Mesendoderm (in vitro differentiated cells): ENCODE measurements at regions not wholly inside any gene's neighbourhood (a gene's known extent, or its start where the extent isn't known, plus 50 kb on each side); places are given as distances from the start of the nearest gene placed in this dataset.

ENCODE experiments used
- DNase-seq: peaks from one replicate; pipeline ENCODE4 v3.0.0; 2013
- H2AK5ac ChIP-seq: 2 replicates; pipeline ENCODE4 v1.6.1; 2013; ENCODE audit warnings: low read length, inconsistent platforms
- H2BK120ac ChIP-seq: 2 replicates; pipeline ENCODE4 v1.6.1; 2013; ENCODE audit warnings: low read depth, mild to moderate bottlenecking, low read length, moderate library complexity, mixed read lengths
- H2BK15ac ChIP-seq: replicated peaks from 2 replicates; pipeline ENCODE4 v1.6.1; 2013; ENCODE audit warnings: low read depth, mild to moderate bottlenecking, moderate library complexity
- H2BK5ac ChIP-seq: 2 replicates; pipeline ENCODE4 v1.6.1; 2013; ENCODE audit warnings: low read length, inconsistent platforms
- H3K18ac ChIP-seq: 2 replicates; pipeline ENCODE4 v1.6.1; 2013; ENCODE audit warnings: mild to moderate bottlenecking, low read length, mixed read lengths
- H3K23ac ChIP-seq: one replicate; pipeline ENCODE4 v1.6.1; 2013; ENCODE audit warnings: low read length
- H3K27ac ChIP-seq: 2 replicates; pipeline ENCODE4 v1.5.1; 2013; ENCODE audit warnings: low read depth, mild to moderate bottlenecking, inconsistent platforms, low read length, moderate library complexity
- H3K27me3 ChIP-seq: 2 replicates; pipeline ENCODE4 v1.6.1; 2013; ENCODE audit warnings: low read length, control low read depth, mild to moderate bottlenecking, inconsistent platforms; ENCODE audit not compliant: insufficient read depth, poor library complexity
- H3K36me3 ChIP-seq: 2 replicates; pipeline ENCODE4 v1.6.1; 2013; ENCODE audit warnings: low read length, inconsistent platforms; ENCODE audit not compliant: control insufficient read depth, insufficient read depth
- H3K4ac ChIP-seq: one replicate; pipeline ENCODE4 v1.6.1; 2013; ENCODE audit warnings: low read depth, mild to moderate bottlenecking, low read length, moderate library complexity
- H3K4me1 ChIP-seq: 2 replicates; pipeline ENCODE4 v1.6.1; 2013; ENCODE audit warnings: low read depth, low read length, inconsistent platforms; ENCODE audit not compliant: control insufficient read depth
- H3K4me2 ChIP-seq: 2 replicates; pipeline ENCODE4 v1.6.1; 2013; ENCODE audit warnings: low read length
- H3K4me3 ChIP-seq: 2 replicates; pipeline ENCODE4 v1.5.1; 2013; ENCODE audit warnings: mild to moderate bottlenecking, low read length
- H3K56ac ChIP-seq: one replicate; pipeline ENCODE4 v1.6.1; 2013; ENCODE audit warnings: low read length
- H3K79me1 ChIP-seq: 2 replicates; pipeline ENCODE4 v1.6.1; 2013; ENCODE audit warnings: low read length, inconsistent platforms
- H3K79me2 ChIP-seq: 2 replicates; pipeline ENCODE4 v1.6.1; 2013; ENCODE audit warnings: mild to moderate bottlenecking, low read length; ENCODE audit not compliant: control insufficient read depth, insufficient read depth
- H3K9ac ChIP-seq: 2 replicates; pipeline ENCODE4 v1.6.1; 2013; ENCODE audit warnings: low read length, inconsistent platforms
- H4K5ac ChIP-seq: one replicate; pipeline ENCODE4 v1.6.1; 2013; ENCODE audit warnings: low read length
- H4K8ac ChIP-seq: one replicate; pipeline ENCODE4 v1.6.1; 2013; ENCODE audit warnings: low read depth, mild to moderate bottlenecking, control low read depth, low read length, moderate library complexity
- WGBS: extraction: QIAGEN DNeasy Blood & Tissue Kit; methylation state at CpG from one replicate; pipeline ENCODE4 v1.1.7; 2013; ENCODE audit warnings: low lambda C conversion rate, missing lambda C conversion rate; ENCODE audit not compliant: insufficient coverage; ENCODE audit errors: extremely low coverage; 5-methylcytosine and 5-hydroxymethylcytosine counted together

GRCh38 chr6:12229332-12229731, 60.8 kb upstream of the EDN1 start:
- WGBS = 100% methylated on average over 1 of the region's 1 CpG
- H3K18ac ChIP-seq = no peak overlapping the region
- no peak overlapping the region for H2BK15ac ChIP-seq
- H3K23ac ChIP-seq = no peak overlapping the region
- H2AK5ac ChIP-seq = no peak overlapping the region
- no peak overlapping the region for H3K4me3 ChIP-seq
- H2BK5ac ChIP-seq = no peak overlapping the region
- no peaks in the 10 kb centered on the region for H3K79me2 ChIP-seq
- H2BK120ac ChIP-seq = no peak overlapping the region
- H3K4me2 ChIP-seq = no peak overlapping the region
- no peak overlapping the region for H4K5ac ChIP-seq
- no peak overlapping the region for H4K8ac ChIP-seq
- H3K56ac ChIP-seq = no peak overlapping the region
- H3K27ac ChIP-seq = no peak overlapping the region
- no peak overlapping the region for H3K9ac ChIP-seq
- H3K27me3 ChIP-seq = no peaks in the 10 kb centered on the region
- H3K36me3 ChIP-seq = no peaks in the 10 kb centered on the region
- H3K4ac ChIP-seq = no peak overlapping the region
- H3K4me1 ChIP-seq = peaks cover 2% of the 10 kb centered on the region
- H3K79me1 ChIP-seq = no peaks in the 10 kb centered on the region
- no peak for DNase-seq

- H3K4me1 ChIP-seq = peaks cover 2% of the 10 kb centered on the region
- H3K23ac ChIP-seq = no peak overlapping the region
- no peak overlapping the region for H3K9ac ChIP-seq
- no peak for DNase-seq
- no peak overlapping the region for H2BK5ac ChIP-seq
- no peaks in the 10 kb centered on the region for H3K27me3 ChIP-seq
- H2BK15ac ChIP-seq = no peak overlapping the region
- no peaks in the 10 kb centered on the region for H3K79me2 ChIP-seq
- no peaks in the 10 kb centered on the region for H3K36me3 ChIP-seq
- H2BK120ac ChIP-seq = no peak overlapping the region
- H3K18ac ChIP-seq = no peak overlapping the region
- no peak overlapping the region for H4K5ac ChIP-seq
- WGBS = no CpG with 5 or more reads among the region's 6 CpGs
- no peak overlapping the region for H3K4me2 ChIP-seq
- no peak overlapping the region for H4K8ac ChIP-seq
- no peak overlapping the region for H3K4me3 ChIP-seq
- no peak overlapping the region for H3K27ac ChIP-seq
- no peaks in the 10 kb centered on the region for H3K79me1 ChIP-seq
- no peak overlapping the region for H2AK5ac ChIP-seq
- H3K4ac ChIP-seq = no peak overlapping the region
- H3K56ac ChIP-seq = no peak overlapping the region
These were observed 59.6 kb upstream of the EDN1 start for GRCh38 chr6:12230523-12230922.

DNA sequence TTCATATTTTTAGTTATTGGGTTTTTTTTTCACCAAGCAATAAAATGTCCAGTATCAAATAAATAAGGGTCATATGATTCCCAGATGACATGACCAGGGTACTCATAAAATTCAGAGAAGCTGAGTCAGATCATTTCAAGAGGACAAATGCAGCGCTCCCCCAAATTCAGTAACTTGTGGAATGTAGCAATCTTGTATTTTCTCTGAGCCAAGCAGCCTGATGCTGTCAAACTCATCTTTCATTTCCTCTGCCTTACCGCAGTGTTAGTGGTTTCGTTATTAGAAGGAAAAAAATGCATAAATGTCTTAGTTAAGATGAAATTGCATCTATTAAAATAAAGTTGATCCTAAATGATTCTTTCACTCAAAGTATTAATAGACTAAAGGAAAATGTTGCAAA, 57.8 kb upstream of the EDN1 start:
- Histone ChIP-seq H3K79me1 (no peaks in the 10 kb centered on the region), H3K4ac (no peak overlapping the region), H2AK5ac (no peak overlapping the region), H2BK15ac (no peak overlapping the region), H3K4me3 (no peak overlapping the region), H4K5ac (no peak overlapping the region), H3K56ac (no peak overlapping the region), H3K9ac (no peak overlapping the region), H4K8ac (no peak overlapping the region), H3K18ac (no peak overlapping the region), H3K79me2 (no peaks in the 10 kb centered on the region), H2BK120ac (no peak overlapping the region), H3K4me2 (no peak overlapping the region), H3K4me1 (peaks cover 2% of the 10 kb centered on the region), H3K27ac (no peak overlapping the region), H3K27me3 (no peaks in the 10 kb centered on the region), H2BK5ac (no peak overlapping the region), H3K23ac (no peak overlapping the region), H3K36me3 (no peaks in the 10 kb centered on the region)
- WGBS = no CpG with 5 or more reads among the region's 3 CpGs
- no peak for DNase-seq

DNA sequence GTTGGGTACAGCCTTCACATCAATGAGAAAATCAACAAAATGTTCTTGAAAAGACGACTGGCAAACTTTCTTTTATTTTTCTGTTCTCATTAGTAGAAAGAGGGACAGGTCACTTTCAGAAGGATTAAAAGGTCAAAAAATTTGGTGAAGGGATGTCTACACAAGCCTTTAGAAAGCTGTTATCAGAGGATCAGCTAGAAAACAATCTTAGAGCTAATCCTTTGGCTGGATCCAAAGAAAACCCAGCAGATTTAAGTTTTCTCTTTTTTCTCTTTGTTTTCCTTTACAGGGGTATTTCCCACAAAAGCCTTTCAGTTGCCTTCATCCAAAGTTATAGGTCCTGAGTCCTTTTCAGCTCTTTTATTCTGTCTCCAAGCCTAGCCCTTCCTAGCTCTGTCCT, 57.3 kb upstream of the EDN1 start:
- no peak overlapping the region for H3K27ac ChIP-seq
- H3K27me3 ChIP-seq = no peaks in the 10 kb centered on the region
- H4K5ac ChIP-seq = no peak overlapping the region
- peaks cover 2% of the 10 kb centered on the region for H3K4me1 ChIP-seq
- no peak for DNase-seq
- H2BK5ac ChIP-seq = no peak overlapping the region
- H3K4me2 ChIP-seq = no peak overlapping the region
- no peaks in the 10 kb centered on the region for H3K79me2 ChIP-seq
- no peak overlapping the region for H2AK5ac ChIP-seq
- H3K4ac ChIP-seq = no peak overlapping the region
- H3K23ac ChIP-seq = no peak overlapping the region
- WGBS = no CpG with 5 or more reads among the region's 1 CpG
- H3K18ac ChIP-seq = no peak overlapping the region
- no peak overlapping the region for H2BK15ac ChIP-seq
- H2BK120ac ChIP-seq = no peak overlapping the region
- H3K56ac ChIP-seq = no peak overlapping the region
- no peaks in the 10 kb centered on the region for H3K79me1 ChIP-seq
- H3K4me3 ChIP-seq = no peak overlapping the region
- H3K9ac ChIP-seq = no peak overlapping the region
- H3K36me3 ChIP-seq = no peaks in the 10 kb centered on the region
- H4K8ac ChIP-seq = no peak overlapping the region

GRCh38 chr6:12233693-12234571, 56.2 kb upstream of the EDN1 start:
- Histone ChIP-seq H3K4me1 (peaks cover 2% of the 10 kb centered on the region), H3K27me3 (no peaks in the 10 kb centered on the region), H3K27ac (no peak overlapping the region), H2BK120ac (no peak overlapping the region), H3K4me3 (no peak overlapping the region), H3K56ac (peak overlapping the region; percentile 47), H3K9ac (no peak overlapping the region), H2AK5ac (peak overlapping the region; percentile 7), H3K23ac (no peak overlapping the region), H4K5ac (no peak overlapping the region), H3K36me3 (no peaks in the 10 kb centered on the region), H4K8ac (no peak overlapping the region), H3K79me2 (no peaks in the 10 kb centered on the region), H3K18ac (no peak overlapping the region), H3K4me2 (no peak overlapping the region), H3K79me1 (no peaks in the 10 kb centered on the region), H2BK15ac (no peak overlapping the region), H2BK5ac (no peak overlapping the region), H3K4ac (no peak overlapping the region)
- no CpG with 5 or more reads among the region's 4 CpGs for WGBS
- peak; percentile 77 for DNase-seq

GRCh38 chr6:12235341-12235740, 54.8 kb upstream of the EDN1 start:
- H3K27ac ChIP-seq = no peak overlapping the region
- H3K56ac ChIP-seq = no peak overlapping the region
- H3K79me2 ChIP-seq = no peaks in the 10 kb centered on the region
- no peak overlapping the region for H3K4ac ChIP-seq
- no peak overlapping the region for H2BK5ac ChIP-seq
- H3K9ac ChIP-seq = no peak overlapping the region
- H2BK120ac ChIP-seq = no peak overlapping the region
- H3K18ac ChIP-seq = no peak overlapping the region
- H3K4me3 ChIP-seq = no peak overlapping the region
- H3K79me1 ChIP-seq = no peaks in the 10 kb centered on the region
- H2BK15ac ChIP-seq = no peak overlapping the region
- no peak overlapping the region for H3K4me2 ChIP-seq
- H4K5ac ChIP-seq = no peak overlapping the region
- peaks cover 2% of the 10 kb centered on the region for H3K4me1 ChIP-seq
- DNase-seq = no peak
- WGBS = no CpG with 5 or more reads among the region's 5 CpGs
- no peaks in the 10 kb centered on the region for H3K36me3 ChIP-seq
- H3K27me3 ChIP-seq = no peaks in the 10 kb centered on the region
- H2AK5ac ChIP-seq = no peak overlapping the region
- H4K8ac ChIP-seq = no peak overlapping the region
- no peak overlapping the region for H3K23ac ChIP-seq
